ENCODE measurements at regions not wholly inside any gene's neighbourhood (a gene's known extent, or its start where the extent isn't known, plus 50 kb on each side); places are given as distances from the start of the nearest gene placed in this dataset.
A peak's percentile ranks its signal among the peaks of the same experiment; 100 is the strongest.

GRCh38 chr2:136572335-136572734, 193.0 kb upstream of the THSD7B start:
- no peak for DNase-seq

- no peak for DNase-seq
Measured at GRCh38 chr2:136557203-136557602, 208.1 kb upstream of the THSD7B start.

- DNase-seq, result no peak
Measured at GRCh38 chr2:136550181-136550580, 215.2 kb upstream of the THSD7B start.

- no peak for DNase-seq
Measured at GRCh38 chr2:136539355-136539754, 226.0 kb upstream of the THSD7B start.

- no peak for DNase-seq
Measured at GRCh38 chr2:136538489-136538888, 226.9 kb upstream of the THSD7B start.

GRCh38 chr2:136534811-136535210, 230.5 kb upstream of the THSD7B start:
- DNase-seq, result no peak

- no peak for DNase-seq
Measured at GRCh38 chr2:136532171-136532570, 233.2 kb upstream of the THSD7B start.

- no peak for DNase-seq
Measured at GRCh38 chr2:136531731-136532130, 233.6 kb upstream of the THSD7B start.

- DNase-seq, result no peak
Measured at GRCh38 chr2:136530146-136530545, 235.2 kb upstream of the THSD7B start.

GRCh38 chr2:136527560-136527959, 237.8 kb upstream of the THSD7B start:
- DNase-seq, result peak; percentile 2

- DNase-seq, result no peak
Measured at GRCh38 chr2:136522724-136523123, 242.6 kb upstream of the THSD7B start.

GRCh38 chr2:136517716-136518115, 247.6 kb upstream of the THSD7B start:
- DNase-seq, result no peak

- DNase-seq, result no peak
Measured at GRCh38 chr2:136510244-136510643, 255.1 kb upstream of the THSD7B start.

GRCh38 chr2:136505462-136505861, 259.9 kb upstream of the THSD7B start:
- no peak for DNase-seq

GRCh38 chr2:136502660-136503059, 262.7 kb upstream of the THSD7B start:
- DNase-seq, result no peak

GRCh38 chr2:136497709-136498108, 267.6 kb upstream of the THSD7B start:
- no peak for DNase-seq

- no peak for DNase-seq
Measured at GRCh38 chr2:136496966-136497365, 268.4 kb upstream of the THSD7B start.

- no peak for DNase-seq
Measured at GRCh38 chr2:136495636-136496035, 269.7 kb upstream of the THSD7B start.

- DNase-seq, result no peak
Measured at GRCh38 chr2:136492901-136493300, 272.4 kb upstream of the THSD7B start.

GRCh38 chr2:136490100-136490499, 275.2 kb upstream of the THSD7B start:
- DNase-seq, result no peak

GRCh38 chr2:136487421-136487820, 277.9 kb upstream of the THSD7B start:
- DNase-seq, result no peak

GRCh38 chr2:136486115-136486514, 279.2 kb upstream of the THSD7B start:
- no peak for DNase-seq

- no peak for DNase-seq
Measured at GRCh38 chr2:136482966-136483365, 282.4 kb upstream of the THSD7B start.

- DNase-seq, result no peak
Measured at GRCh38 chr2:136482006-136482405, 283.3 kb upstream of the THSD7B start.

- no peak for DNase-seq
Measured at GRCh38 chr2:136479696-136480095, 285.6 kb upstream of the THSD7B start.

Measured in right kidney (tissue), 1 donor.